Loucy (cell line): ENCODE measurements at regions not wholly inside any gene's neighbourhood (a gene's known extent, or its start where the extent isn't known, plus 50 kb on each side); places are given as distances from the start of the nearest gene placed in this dataset.

Experiments used
- CTCF ChIP-seq: fragments of 200-600 bp; sonication (generic); conservative IDR thresholded peaks from 2 replicates; pipeline ENCODE4 v1.5.1; 2014; ENCODE audit warnings: mild to moderate bottlenecking, antibody characterized with exemption, low read length
- EZH2phosphoT487 ChIP-seq: fragments of 200-600 bp; IDR thresholded peaks from 2 replicates; pipeline ENCODE4 v1.6.1; 2018; ENCODE audit warnings: antibody characterized with exemption, mild to moderate bottlenecking, moderate library complexity, borderline replicate concordance

GRCh38 chr3:28673446-28673845, 324.8 kb upstream of the AZI2 start:
- TF ChIP-seq CTCF (no peak), EZH2phosphoT487 (no peak)
